ENCODE measurements at regions not wholly inside any gene's neighbourhood (a gene's known extent, or its start where the extent isn't known, plus 50 kb on each side); places are given as distances from the start of the nearest gene placed in this dataset.
"Not testable (repeated sequence)": the region's sequence is repeated elsewhere in the genome, so short reads cannot be mapped to it uniquely, and the experiment has no call there.

GRCh38 chr2:111485895-111486294 lies 365.2 kb downstream of the BCL2L11 start:
- not testable (repeated sequence) for H2AK5ac ChIP-seq (ENCODE audit: insufficient read length, low read length)

GRCh38 chr2:111488451-111488850 lies 367.7 kb downstream of the BCL2L11 start:
- not testable (repeated sequence) for H3K79me2 ChIP-seq (ENCODE audit: insufficient read depth, low read length); H2BK12ac ChIP-seq (ENCODE audit: insufficient read length, low read depth, low read length); H3K27me3 ChIP-seq (ENCODE audit: insufficient read depth, low read length); H2BK20ac ChIP-seq (ENCODE audit: low read depth, low read length, poor library complexity, severe bottlenecking); H3K18ac ChIP-seq (ENCODE audit: insufficient read length, low read depth, low read length); H3K4ac ChIP-seq (ENCODE audit: low read depth, low read length); DNase-seq; H3K79me1 ChIP-seq (ENCODE audit: insufficient read depth, low read depth, low read length, poor library complexity, severe bottlenecking); H4K20me1 ChIP-seq (ENCODE audit: control insufficient read depth, insufficient read depth, insufficient read length); H3K4me2 ChIP-seq (ENCODE audit: insufficient read depth, insufficient read length, low read length); H3K27ac Mint-ChIP-seq; H2BK120ac ChIP-seq (ENCODE audit: low read depth, low read length, poor library complexity, severe bottlenecking); H3K36me3 Mint-ChIP-seq (ENCODE audit: insufficient read depth in 1 of 3, low read depth in 3 of 3); H3K14ac ChIP-seq (ENCODE audit: insufficient read depth, low read length); H4K91ac ChIP-seq (ENCODE audit: insufficient read length, low read depth, low read length); H3K56ac ChIP-seq (ENCODE audit: insufficient read length, low read depth, low read length); H3K23ac ChIP-seq (ENCODE audit: insufficient read length, low read depth, low read length); H3K4me3 Mint-ChIP-seq; H2AFZ ChIP-seq (ENCODE audit: low read length); H2AK5ac ChIP-seq (ENCODE audit: insufficient read length, low read length); H2BK15ac ChIP-seq (ENCODE audit: low read depth, low read length); H3K27me3 Mint-ChIP-seq (ENCODE audit: low read depth); H4K5ac ChIP-seq (ENCODE audit: insufficient read length, low read depth, low read length); H4K8ac ChIP-seq (replicated peaks; ENCODE audit: insufficient read length, low read depth, low read length); H3K23me2 ChIP-seq (ENCODE audit: insufficient read length, low read depth, low read length, poor library complexity, severe bottlenecking); H3K9me3 ChIP-seq (ENCODE audit: control insufficient read depth, low read depth, low read length); H3K9me3 Mint-ChIP-seq; H2BK5ac ChIP-seq (ENCODE audit: insufficient read length, low read length); H3K9ac ChIP-seq (ENCODE audit: extremely low read depth, insufficient read length, low read length); H3K4me1 Mint-ChIP-seq; H3K27ac ChIP-seq (ENCODE audit: insufficient read length, low read depth, low read length); H3K4me1 ChIP-seq (ENCODE audit: insufficient read depth, low read length); H3T11ph ChIP-seq (ENCODE audit: low read length)
- no CpG with 5 or more reads among the region's 4 CpGs for WGBS (ENCODE audit: extremely low coverage, insufficient read length, low lambda C conversion rate)

More at GRCh38 chr2:111485895-111486294, 365.2 kb downstream of the BCL2L11 start:
- H3K4ac ChIP-seq (ENCODE audit: low read depth, low read length); H3K36me3 Mint-ChIP-seq (ENCODE audit: insufficient read depth in 1 of 3, low read depth in 3 of 3); H3K9me3 ChIP-seq (ENCODE audit: control insufficient read depth, low read depth, low read length); H3K79me2 ChIP-seq (ENCODE audit: insufficient read depth, low read length); H3K23me2 ChIP-seq (ENCODE audit: insufficient read length, low read depth, low read length, poor library complexity, severe bottlenecking); H4K91ac ChIP-seq (ENCODE audit: insufficient read length, low read depth, low read length); H4K8ac ChIP-seq (replicated peaks; ENCODE audit: insufficient read length, low read depth, low read length); H2BK20ac ChIP-seq (ENCODE audit: low read depth, low read length, poor library complexity, severe bottlenecking); H3K4me2 ChIP-seq (ENCODE audit: insufficient read depth, insufficient read length, low read length); H3K27me3 ChIP-seq (ENCODE audit: insufficient read depth, low read length); H2AFZ ChIP-seq (ENCODE audit: low read length); H2BK120ac ChIP-seq (ENCODE audit: low read depth, low read length, poor library complexity, severe bottlenecking); H3K9me3 Mint-ChIP-seq; H2BK12ac ChIP-seq (ENCODE audit: insufficient read length, low read depth, low read length); H2BK5ac ChIP-seq (ENCODE audit: insufficient read length, low read length); H3K79me1 ChIP-seq (ENCODE audit: insufficient read depth, low read depth, low read length, poor library complexity, severe bottlenecking); H3K56ac ChIP-seq (ENCODE audit: insufficient read length, low read depth, low read length); H3K4me1 Mint-ChIP-seq; H4K20me1 ChIP-seq (ENCODE audit: control insufficient read depth, insufficient read depth, insufficient read length); H3K27ac ChIP-seq (ENCODE audit: insufficient read length, low read depth, low read length); H3K18ac ChIP-seq (ENCODE audit: insufficient read length, low read depth, low read length); H3K4me1 ChIP-seq (ENCODE audit: insufficient read depth, low read length); H2BK15ac ChIP-seq (ENCODE audit: low read depth, low read length); H3K27ac Mint-ChIP-seq; H4K5ac ChIP-seq (ENCODE audit: insufficient read length, low read depth, low read length); H3K14ac ChIP-seq (ENCODE audit: insufficient read depth, low read length); H3K23ac ChIP-seq (ENCODE audit: insufficient read length, low read depth, low read length); H3T11ph ChIP-seq (ENCODE audit: low read length); H3K4me3 Mint-ChIP-seq; DNase-seq; H3K9ac ChIP-seq (ENCODE audit: extremely low read depth, insufficient read length, low read length); H3K27me3 Mint-ChIP-seq (ENCODE audit: low read depth): not testable (repeated sequence)
- WGBS (ENCODE audit: extremely low coverage, insufficient read length, low lambda C conversion rate) = no CpG with 5 or more reads among the region's 1 CpG

All from H9 (cell line).